GM12878 (cell line): ENCODE measurements at regions not wholly inside any gene's neighbourhood (a gene's known extent, or its start where the extent isn't known, plus 50 kb on each side); places are given as distances from the start of the nearest gene placed in this dataset.

Source experiments
- ATAC-seq: fragments of 200-7000 bp; cut with Tn5 transposase; 3 replicates; pipeline ENCODE4 v1.9.1; 2020; ENCODE audit warnings: mild to moderate bottlenecking, moderate library complexity
- BruUV-seq: library from RNA; stranded (reverse); fragments of 400-500 nt; replicated peaks from 2 replicates; lab custom pipeline; 2021; lab: Mats Ljungman, UMichigan
- CTCF ChIA-PET: fragments of 300-600 bp; sonication (Branson Sonifier 250); formaldehyde crosslinking; extraction: SDS; loops from one replicate; lab custom pipeline; 2021; ENCODE audit warnings: inconsistent platforms; lab: Yijun Ruan, JAX
- POLR2A ChIA-PET: fragments of 350-600 bp; formaldehyde crosslinking; extraction: SDS; loops from one replicate; lab custom pipeline; 2021; ENCODE audit warnings: inconsistent platforms; lab: Charles Lee
- RAD21 ChIA-PET: fragments of 300-600 bp; sonication (Branson Sonifier 250); formaldehyde crosslinking; loops from one replicate; lab custom pipeline; 2023; ENCODE audit warnings: antibody characterized with exemption; ENCODE audit not compliant: unreplicated experiment; lab: Charles Lee
- SMC1A ChIA-PET: fragments of 300-600 bp; sonication (Branson Sonifier 250); formaldehyde crosslinking; loops from one replicate; lab custom pipeline; 2023; ENCODE audit not compliant: unreplicated experiment, uncharacterized antibody; lab: Charles Lee
- DNase-seq: peaks from one replicate; pipeline ENCODE4 v3.0.0-alpha.2; 2011; ENCODE audit warnings: low read depth, low spot score
- FAIRE-seq: peaks from 3 replicates; lab custom pipeline; 2011; peaks lifted over from hg19 to GRCh38; lab: Jason Lieb, UNC
- H2AFZ ChIP-seq: 2 replicates; pipeline ENCODE4 v1.6.0; 2011; ENCODE audit warnings: low read depth, low read length, control low read depth; ENCODE audit not compliant: control insufficient read depth
- H3K27ac ChIP-seq: 2 replicates; pipeline ENCODE4 v1.5.1; 2011; ENCODE audit warnings: control low read depth; ENCODE audit not compliant: control insufficient read depth, insufficient read depth
- H3K27me3 ChIP-seq, 2 experiments: replicated peaks in 1 of 2; 2 replicates each; pipeline versions ENCODE4 v1.6.0 to v1.6.1; 2011; ENCODE audit warnings: low read length in 1 of 2; ENCODE audit not compliant: control insufficient read depth in 2 of 2, insufficient read depth in 2 of 2
- H3K36me3 ChIP-seq, 2 experiments: 2 replicates each; pipeline ENCODE4 v1.5.1; 2011; ENCODE audit warnings: low read length in 1 of 2; ENCODE audit not compliant: control insufficient read depth in 2 of 2, insufficient read depth in 2 of 2
- H3K4me1 ChIP-seq: 2 replicates; pipeline ENCODE4 v1.6.1; 2011; ENCODE audit warnings: mild to moderate bottlenecking, low read length, moderate library complexity, mixed read lengths; ENCODE audit not compliant: control insufficient read depth, insufficient read depth
- H3K4me2 ChIP-seq: 2 replicates; pipeline ENCODE4 v1.6.0; 2011; ENCODE audit warnings: control low read depth; ENCODE audit not compliant: control insufficient read depth, insufficient read depth
- H3K4me3 ChIP-seq: fragments of 200-600 bp; sonication (generic); 2 replicates; pipeline ENCODE4 v1.5.1; 2016
- H3K79me2 ChIP-seq: 2 replicates; pipeline ENCODE4 v1.6.0; 2011; ENCODE audit warnings: low read length; ENCODE audit not compliant: control insufficient read depth, insufficient read depth
- H3K9ac ChIP-seq: 2 replicates; pipeline ENCODE4 v1.8.0; 2011; ENCODE audit warnings: low read length, control low read depth, mixed read lengths; ENCODE audit not compliant: control insufficient read depth, insufficient read depth
- H3K9me3 ChIP-seq: replicated peaks from 3 replicates; pipeline ENCODE4 v1.5.1; 2011; ENCODE audit warnings: mild to moderate bottlenecking, low read length; ENCODE audit not compliant: control insufficient read depth, insufficient read depth
- H4K20me1 ChIP-seq: 2 replicates; pipeline ENCODE4 v1.6.0; 2011; ENCODE audit not compliant: control insufficient read depth, insufficient read depth
- ATF7 ChIP-seq: fragments of 450-650 bp; IDR thresholded peaks from 2 replicates; pipeline ENCODE4 v1.6.1; 2016; ENCODE audit warnings: low read depth, mild to moderate bottlenecking
- BCLAF1 ChIP-seq: fragments of 450-650 bp; IDR thresholded peaks from 2 replicates; pipeline ENCODE4 v1.6.1; 2017; ENCODE audit warnings: antibody characterized with exemption, mild to moderate bottlenecking, moderate library complexity
- E2F4 ChIP-seq: IDR thresholded peaks from 2 replicates; pipeline ENCODE4 v1.6.1; 2012; ENCODE audit warnings: low read depth, low read length, improper control_type of control experiment
- HDAC2 ChIP-seq: fragments of 200-600 bp; sonication (generic); IDR thresholded peaks from 2 replicates; pipeline ENCODE4 v1.6.1; 2017
- IRF4 ChIP-seq: IDR thresholded peaks from 2 replicates; pipeline ENCODE4 v1.6.1; 2011; ENCODE audit warnings: low read depth, low read length
- PAX5 ChIP-seq: IDR thresholded peaks from 2 replicates; pipeline ENCODE4 v1.6.1; 2011; ENCODE audit warnings: low read depth, low read length, borderline replicate concordance
- PBX3 ChIP-seq: IDR thresholded peaks from 2 replicates; pipeline ENCODE4 v1.6.1; 2011; ENCODE audit warnings: mild to moderate bottlenecking, low read depth, low read length, moderate library complexity; ENCODE audit not compliant: insufficient replicate concordance
- POLR2A ChIP-seq: IDR thresholded peaks from 2 replicates; pipeline ENCODE4 v1.6.1; 2011; ENCODE audit warnings: low read depth, mild to moderate bottlenecking, low read length
- POLR2AphosphoS2 ChIP-seq: IDR thresholded peaks from 2 replicates; pipeline ENCODE4 v1.6.1; 2011; ENCODE audit warnings: low read depth, mild to moderate bottlenecking, low read length, improper control_type of control experiment, moderate library complexity
- RCOR1 ChIP-seq: conservative IDR thresholded peaks from 2 replicates; pipeline ENCODE4 v1.6.1; 2012; ENCODE audit warnings: low read depth, low read length, improper control_type of control experiment
- SIX5 ChIP-seq: IDR thresholded peaks from 2 replicates; pipeline ENCODE4 v1.6.1; 2011; ENCODE audit warnings: mild to moderate bottlenecking, low read depth, low read length, moderate library complexity; ENCODE audit not compliant: severe bottlenecking
- YBX1 ChIP-seq: fragments of 450-650 bp; IDR thresholded peaks from 2 replicates; pipeline ENCODE4 v1.6.1; 2016; ENCODE audit warnings: antibody characterized with exemption
- WGBS: methylation state at CpG from one replicate; pipeline ENCODE4 v1.1.6; 2016; ENCODE audit warnings: low lambda C conversion rate; ENCODE audit not compliant: insufficient replicate concordance, insufficient coverage; ENCODE audit errors: missing lambda C conversion rate; 5-methylcytosine and 5-hydroxymethylcytosine counted together
- in situ Hi-C: fragments of 300-500 bp; cut with MboI; formaldehyde crosslinking; loops from 9 replicates; pipeline ENCODE4 v1.14.3; 2018; ENCODE audit warnings: mixed read lengths
- intact Hi-C: fragments of 100-400 bp; cut with micrococcal nuclease; formaldehyde crosslinking; loops from one replicate; pipeline ENCODE4 v1.14.2; 2022; ENCODE audit not compliant: unreplicated experiment

- no peak for TF ChIP-seq SIX5
- no peak for TF ChIP-seq BCLAF1
- no peak for TF ChIP-seq POLR2AphosphoS2
Measured at GRCh38 chr11:31910950-31911576, 99.9 kb upstream of the PAX6 start (continued).

- TF ChIP-seq BCLAF1 (no peak), E2F4 (no peak), YBX1 (no peak), HDAC2 (no peak), PAX5 (no peak), PBX3 (no peak), ATF7 (no peak), RCOR1 (no peak), IRF4 (no peak), POLR2A (no peak)
- Histone ChIP-seq H3K79me2 (no peaks in the 10 kb centered on the region), H3K4me2 (no peak overlapping the region), H3K4me3 (no peak overlapping the region), H3K9me3 (no peaks in the 10 kb centered on the region; the same call in 2 of the 3 replicates), H3K27ac (no peak overlapping the region), H3K27me3 (no peaks in the 10 kb centered on the region), H3K4me1 (no peaks in the 10 kb centered on the region), H4K20me1 (no peaks in the 10 kb centered on the region), H3K36me3 (no peaks in the 10 kb centered on the region), H3K9ac (no peak overlapping the region), H2AFZ (no peak overlapping the region)
- DNase-seq (no peak), FAIRE-seq (no peak), ATAC-seq (no peak)
- BruUV-seq = no TSS peak
- ChIA-PET RAD21 (no interaction called here), CTCF (interaction anchor here (0.8 kb wide), 1 partner anchor 55 kb away, joined by 4 read pairs; no protein-coding TSS in a partner anchor), SMC1A (no interaction called here), POLR2A (no interaction called here)
- intact Hi-C loops = no loop called here
- 42% methylated on average over 14 of the region's 14 CpGs for WGBS
- in situ Hi-C loops = no loop called here
Measured at GRCh38 chr11:31903225-31904074, 92.3 kb upstream of the PAX6 start.
